ENCODE measurements at regions not wholly inside any gene's neighbourhood (a gene's known extent, or its start where the extent isn't known, plus 50 kb on each side); places are given as distances from the start of the nearest gene placed in this dataset.

DNA sequence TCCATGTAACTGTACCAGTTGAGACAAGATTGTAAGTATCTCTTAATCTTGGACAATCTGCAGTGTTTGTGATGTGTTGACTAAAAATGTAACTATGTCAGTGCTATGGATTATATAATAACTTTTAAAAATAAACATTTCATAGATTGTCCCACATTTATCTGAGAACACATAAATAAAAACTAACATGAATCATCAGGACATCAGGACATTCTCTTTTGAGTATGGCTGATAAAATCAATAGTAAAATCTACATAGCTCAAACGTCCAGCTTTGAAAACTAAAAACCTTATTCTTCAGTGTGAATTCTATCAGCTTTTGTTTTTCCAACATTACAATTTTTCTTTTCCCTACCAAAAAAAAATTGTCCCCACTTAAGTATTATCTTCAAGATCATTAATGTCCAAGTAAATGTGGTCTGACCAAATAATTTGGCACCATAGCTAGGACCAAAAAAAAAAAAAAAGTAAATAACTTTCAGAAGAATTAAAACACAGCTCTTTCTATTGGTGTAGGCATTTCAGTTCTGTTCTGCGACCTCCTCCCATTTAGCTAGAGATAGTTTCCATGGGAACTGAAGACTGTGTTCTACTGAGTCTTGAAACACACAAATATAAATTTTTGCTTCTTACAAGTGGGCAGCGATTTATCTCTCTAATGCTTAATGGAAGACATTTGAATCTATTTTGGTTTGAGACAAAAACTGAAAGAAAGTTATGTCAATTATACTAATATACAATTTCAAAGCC lies 123.0 kb upstream of the SGCE start:
- TF ChIP-seq, protein P1, sequence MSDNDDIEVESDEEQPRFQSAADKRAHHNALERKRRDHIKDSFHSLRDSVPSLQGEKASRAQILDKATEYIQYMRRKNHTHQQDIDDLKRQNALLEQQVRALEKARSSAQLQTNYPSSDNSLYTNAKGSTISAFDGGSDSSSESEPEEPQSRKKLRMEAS (IDR thresholded peaks at IDR 0.05), result no peak
- TF ChIP-seq RAD21 (IDR thresholded peaks at IDR 0.05 in 1 of 2, conservative IDR thresholded peaks at IDR 0.05 in 1 of 2; ENCODE audit: low read depth in 2 of 2, low read length in 2 of 2) (no peak), GTF2F1 (IDR thresholded peaks at IDR 0.05; ENCODE audit: borderline replicate concordance, low read depth, low read length) (no peak), CTCF (IDR thresholded peaks at IDR 0.05; ENCODE audit: control extremely low read depth in 1 of 3, insufficient read depth in 1 of 3, low read depth in 1 of 3, low read length in 3 of 3) (no peak), SP1 (IDR thresholded peaks at IDR 0.05; ENCODE audit: low read depth, low read length) (no peak), POLR2A (IDR thresholded peaks at IDR 0.05; ENCODE audit: control extremely low read depth in 1 of 2, low read depth in 2 of 2, low read length in 2 of 2) (no peak), FOSL1 (IDR thresholded peaks at IDR 0.05; ENCODE audit: insufficient read depth, low read depth, low read length) (no peak), KDM1A (IDR thresholded peaks at IDR 0.05; ENCODE audit: borderline replicate concordance, low read length) (no peak), POLR2AphosphoS5 (IDR thresholded peaks at IDR 0.05; ENCODE audit: low read depth, low read length) (no peak), MAFK (IDR thresholded peaks at IDR 0.05; ENCODE audit: low read depth, low read length) (no peak)

Measured in H1 (cell line).